ENCODE measurements at regions not wholly inside any gene's neighbourhood (a gene's known extent, or its start where the extent isn't known, plus 50 kb on each side); places are given as distances from the start of the nearest gene placed in this dataset.

GRCh38 chr11:127644366-127644765 is 643.8 kb upstream of the KIRREL3 start:
- H3K27me3 ChIP-seq (ENCODE audit: control insufficient read depth, insufficient read depth, low read length), result no peaks in the 10 kb centered on the region
- no peak overlapping the region for H3K14ac ChIP-seq (replicated peaks; ENCODE audit: low read depth, low read length)
- in situ Hi-C loops (cut with MboI; ENCODE audit: low sequenced_read_pairs), result no loop called here
- ChIA-PET CTCF (interaction anchor here (0.6 kb wide), 1 partner anchor 899 kb away, joined by 3 read pairs; no protein-coding TSS in a partner anchor), POLR2A (ENCODE audit: unreplicated experiment) (no interaction called here)
- H3K18ac ChIP-seq (ENCODE audit: low read depth, low read length), result no peak overlapping the region
- H3K36me3 ChIP-seq (ENCODE audit: control insufficient read depth, insufficient read depth, low read length), result no peaks in the 10 kb centered on the region
- H3K9me1 ChIP-seq (ENCODE audit: insufficient read depth, low read length), result peaks cover 3% of the 10 kb centered on the region; the same call in 1 of the 2 replicates
- no peak overlapping the region for H2BK120ac ChIP-seq (ENCODE audit: low read depth, low read length)
- no peak overlapping the region for H3K23ac ChIP-seq (ENCODE audit: low read depth, low read length)
- H3K4me1 ChIP-seq (ENCODE audit: control insufficient read depth, insufficient read depth, low read length), result peaks cover 2% of the 10 kb centered on the region; the same call in 1 of the 2 replicates
- BruUV-seq (replicated peaks), result no TSS peak
- no peak overlapping the region for H2AFZ ChIP-seq (replicated peaks; ENCODE audit: low read length, poor library complexity)
- H3K4me3 ChIP-seq (ENCODE audit: insufficient read depth, low read depth, low read length), result no peak overlapping the region
- no peaks in the 10 kb centered on the region for H3K79me1 ChIP-seq (ENCODE audit: low read depth in 1 of 2, low read length in 2 of 2)
- H3K9ac ChIP-seq (ENCODE audit: low read depth, low read length), result no peak overlapping the region
- ATAC-seq (ENCODE audit: low read depth) (no peak), DNase-seq (no peak)
- no peak overlapping the region for H4K5ac ChIP-seq (ENCODE audit: low read depth, low read length)
- no peak overlapping the region for H3K27ac ChIP-seq (ENCODE audit: insufficient read depth, low read length)
- no CpG with 5 or more reads among the region's 4 CpGs for WGBS, 2 experiments (ENCODE audit: extremely low coverage in 2 of 2, insufficient read length in 1 of 2)
- H2AK5ac ChIP-seq (ENCODE audit: low read depth, low read length), result no peak overlapping the region
- H4K20me1 ChIP-seq (ENCODE audit: insufficient read depth, low read length), result no peaks in the 10 kb centered on the region
- H4K8ac ChIP-seq (ENCODE audit: low read depth in 2 of 2, low read length in 2 of 2), result no peak overlapping the region
- dilution Hi-C loops (cut with HindIII; ENCODE audit: low sequenced_read_pairs, unreplicated experiment), result no loop called here
- no peak overlapping the region for H3K4ac ChIP-seq (ENCODE audit: low read depth, low read length)
- H2AK9ac ChIP-seq (replicated peaks; ENCODE audit: low read depth, low read length, poor library complexity), result no peak overlapping the region
- no peak overlapping the region for H3K4me2 ChIP-seq (ENCODE audit: low read depth, low read length)
- H3K9me3 ChIP-seq (ENCODE audit: control insufficient read depth, insufficient read depth, low read length), result no peaks in the 10 kb centered on the region
- H2BK20ac ChIP-seq (ENCODE audit: low read depth, low read length), result no peak overlapping the region
- H4K91ac ChIP-seq (ENCODE audit: insufficient read depth, low read depth, low read length), result no peak overlapping the region
- no peak overlapping the region for H2BK5ac ChIP-seq (ENCODE audit: low read depth, low read length, poor library complexity, severe bottlenecking)
- TF ChIP-seq MAZ (IDR thresholded peaks at IDR 0.05; ENCODE audit: borderline replicate concordance, low read depth, low read length) (no peak), MXI1 (IDR thresholded peaks at IDR 0.05; ENCODE audit: borderline replicate concordance, low read depth, low read length) (no peak)
- intact Hi-C loops (cut with micrococcal nuclease), result no loop called here
- H2BK15ac ChIP-seq (ENCODE audit: low read depth, low read length), result no peak overlapping the region
- H3K56ac ChIP-seq (ENCODE audit: extremely low read depth, insufficient read depth, low read length), result no peak overlapping the region
